Stimulated activated CD8-positive, alpha-beta memory T cell treated with anti-CD3 and anti-CD28 coated beads, Interleukin-15, amount 100 ng/mL, for 1 hour (primary cell): ENCODE measurements at regions not wholly inside any gene's neighbourhood (a gene's known extent, or its start where the extent isn't known, plus 50 kb on each side); places are given as distances from the start of the nearest gene placed in this dataset.

Source experiments
- DNase-seq: peaks from one replicate; pipeline ENCODE4 v3.0.0-alpha.2; 2020; ENCODE audit warnings: low read depth

DNA sequence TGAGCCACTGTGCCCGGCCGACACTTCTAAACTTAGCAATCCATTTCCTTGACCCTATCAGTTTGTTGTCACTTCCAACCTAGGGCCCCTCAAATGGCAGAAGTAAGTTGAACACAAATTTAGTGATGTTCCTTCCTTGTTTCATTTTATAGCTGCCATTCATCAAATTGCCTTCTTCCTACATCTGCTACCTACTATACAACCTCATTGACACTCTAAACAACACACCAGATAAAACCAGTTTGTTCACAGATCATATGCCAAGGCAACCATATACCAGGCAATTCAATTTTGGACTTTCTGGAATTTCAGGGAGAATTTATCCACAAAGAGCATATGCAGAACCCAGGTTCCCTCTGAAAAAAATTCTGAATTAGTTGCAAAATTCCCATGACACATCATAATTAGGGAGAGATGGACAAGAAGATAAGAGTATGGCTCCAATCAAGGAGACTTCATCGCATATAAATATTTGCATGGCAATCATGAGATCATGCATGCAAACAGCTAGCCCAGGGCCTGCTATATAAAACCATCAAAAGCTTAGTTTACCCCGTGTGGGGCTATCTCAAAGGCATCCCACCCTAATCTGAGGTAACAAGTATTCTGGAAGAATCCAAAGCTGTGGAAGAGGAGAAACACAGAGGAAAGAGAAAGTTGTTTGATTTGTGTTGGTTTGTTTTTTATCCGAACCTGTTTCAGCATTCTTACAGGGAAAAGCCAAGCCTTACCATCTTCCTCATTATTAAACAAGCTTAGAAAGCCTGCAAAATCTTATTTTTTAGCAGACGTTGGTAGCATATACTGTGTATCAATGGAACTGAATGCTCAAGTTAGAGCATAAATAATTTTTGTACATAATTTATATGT, 132.8 kb upstream of the TNFAIP3 start:
- DNase-seq, result no peak

- DNase-seq, result no peak
These were observed 132.2 kb upstream of the TNFAIP3 start for GRCh38 chr6:137734875-137735182.

- no peak for DNase-seq
These were observed 130.8 kb upstream of the TNFAIP3 start for GRCh38 chr6:137736048-137736818.

GRCh38 chr6:137736911-137737310, 130.1 kb upstream of the TNFAIP3 start:
- DNase-seq, result no peak

DNA sequence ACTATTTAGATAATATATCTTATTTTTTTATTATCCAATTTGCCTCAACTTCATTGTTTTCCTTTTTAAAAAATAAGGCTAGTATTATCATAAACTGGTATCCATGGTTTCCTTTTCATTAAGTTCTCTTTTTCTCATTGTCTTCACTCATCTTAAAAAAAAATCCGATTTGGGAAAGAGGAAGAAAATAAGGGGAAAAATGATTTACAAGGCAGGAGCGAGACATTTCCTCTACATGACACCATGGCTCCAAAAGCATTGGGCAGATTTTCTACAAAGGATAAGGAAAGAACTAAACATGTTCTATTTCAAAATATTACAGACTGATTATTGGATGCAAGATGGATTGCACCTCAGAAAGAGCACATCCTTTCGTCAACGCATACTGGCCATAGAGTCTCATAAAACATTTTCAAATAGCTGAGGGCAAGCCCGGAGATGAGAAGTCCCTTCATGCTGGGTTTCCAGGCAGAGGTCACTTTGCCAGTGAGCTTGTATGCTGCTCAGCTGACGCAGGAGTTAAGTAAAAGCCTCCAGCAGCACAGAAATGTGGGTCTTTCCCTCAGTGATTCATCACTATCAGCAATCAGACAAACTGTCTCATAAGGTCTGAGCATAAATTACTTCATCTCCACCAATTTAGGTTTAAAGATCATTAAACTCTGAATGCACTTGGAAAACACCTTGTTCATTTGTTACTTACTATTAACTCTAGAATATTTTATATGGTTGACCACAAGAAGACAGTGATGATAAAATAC, 129.0 kb upstream of the TNFAIP3 start:
- no peak for DNase-seq

- DNase-seq, result no peak
These were observed 128.0 kb upstream of the TNFAIP3 start for GRCh38 chr6:137738931-137739504.

DNA sequence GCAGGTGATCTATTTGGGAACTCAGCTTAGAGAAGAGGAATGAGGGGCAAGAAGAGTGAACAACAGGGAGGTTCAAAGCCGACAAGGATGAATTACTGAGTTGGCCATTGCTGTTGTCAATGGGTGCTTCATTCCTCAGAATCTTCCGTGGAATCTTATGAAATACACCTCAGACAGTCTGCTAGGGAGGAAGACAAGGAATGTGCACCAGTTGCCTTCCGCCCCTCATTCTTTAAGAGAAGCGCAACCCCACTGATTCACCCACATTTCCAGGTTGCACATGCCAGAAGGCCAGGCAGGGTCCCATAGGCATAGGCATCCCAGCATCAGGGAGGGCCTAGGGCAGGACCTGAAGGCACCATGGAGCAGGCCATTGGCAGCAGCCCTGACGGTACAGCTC, 127.5 kb upstream of the TNFAIP3 start:
- DNase-seq, result no peak

GRCh38 chr6:137740091-137740755, 126.8 kb upstream of the TNFAIP3 start:
- DNase-seq, result no peak

DNA sequence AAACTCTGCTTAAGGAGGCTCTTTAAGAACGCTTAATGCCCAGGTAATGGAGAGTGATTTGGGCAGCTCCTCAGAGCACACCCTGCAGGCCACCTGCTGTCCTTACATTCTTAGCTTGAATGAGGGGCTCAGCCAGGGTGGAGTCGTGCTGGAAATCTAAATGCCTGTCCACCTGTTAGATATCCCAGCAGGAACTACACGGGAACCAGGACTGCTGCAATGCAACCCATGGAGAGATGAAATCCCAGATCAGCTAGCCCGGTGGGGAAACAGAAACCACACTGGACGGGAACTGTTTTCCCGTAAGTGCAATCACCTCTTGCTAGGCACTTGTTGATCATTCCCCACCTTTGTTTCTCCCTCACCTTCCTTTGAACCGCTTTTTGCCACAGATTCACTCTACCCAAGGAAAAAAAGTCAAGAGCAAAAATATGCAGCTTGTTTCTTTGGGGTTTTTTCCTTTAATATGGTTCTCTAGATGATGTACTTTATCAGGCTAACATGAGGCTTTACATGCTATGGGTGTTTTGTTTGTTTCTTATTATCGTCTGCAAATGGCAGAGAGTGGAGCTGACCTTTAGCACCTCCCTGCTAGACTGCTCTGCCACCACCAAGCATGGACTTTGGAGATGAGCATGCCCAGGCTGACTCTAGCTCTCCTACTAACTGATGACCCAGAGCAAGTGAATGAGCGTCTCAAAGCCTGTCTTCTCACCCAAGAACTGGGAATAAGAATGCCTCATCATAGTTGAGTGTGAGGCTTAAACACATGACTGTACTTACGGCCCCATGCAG, 125.9 kb upstream of the TNFAIP3 start:
- no peak for DNase-seq

- no peak for DNase-seq
These were observed 123.6 kb upstream of the TNFAIP3 start for GRCh38 chr6:137743493-137743892.

- no peak for DNase-seq
These were observed 122.2 kb upstream of the TNFAIP3 start for GRCh38 chr6:137744877-137745276.

DNA sequence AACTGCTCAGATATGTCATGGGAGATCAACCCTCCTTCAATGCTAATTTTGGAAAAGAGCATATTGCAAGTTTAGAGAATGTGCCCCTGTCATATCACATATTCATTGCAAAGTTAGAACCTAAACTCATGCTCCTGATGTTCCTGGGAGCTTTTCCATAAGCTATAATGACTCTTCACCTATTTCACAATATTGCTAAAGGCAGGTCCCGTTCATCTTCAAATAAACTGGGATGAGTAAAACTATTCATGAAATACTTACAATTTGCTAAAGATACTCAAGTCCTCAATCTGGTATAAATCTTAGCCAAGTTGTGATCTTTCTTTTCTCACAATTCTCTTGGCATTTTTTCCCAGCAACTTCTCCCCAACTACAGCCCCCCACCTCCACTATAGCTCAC, 121.7 kb upstream of the TNFAIP3 start:
- no peak for DNase-seq

DNA sequence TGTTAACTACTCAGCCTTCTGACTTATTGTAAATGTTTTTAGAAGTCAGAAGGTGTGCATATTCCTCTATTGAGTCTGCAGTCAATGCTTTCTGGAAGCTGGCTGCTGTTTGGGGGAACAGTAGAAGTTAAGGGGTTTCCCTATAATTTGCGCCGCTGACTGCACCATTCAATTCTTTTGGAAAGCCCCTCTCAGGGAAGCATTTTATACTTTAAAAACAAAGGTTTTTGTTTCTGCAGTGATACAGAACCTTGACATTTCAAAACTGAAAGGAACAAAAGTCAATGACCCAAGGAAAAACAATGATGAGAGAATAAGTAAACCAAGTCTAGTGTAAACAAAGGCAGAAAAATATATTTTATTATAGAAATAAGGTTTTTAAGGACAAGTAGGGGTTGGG, 120.8 kb upstream of the TNFAIP3 start:
- DNase-seq, result no peak

DNA sequence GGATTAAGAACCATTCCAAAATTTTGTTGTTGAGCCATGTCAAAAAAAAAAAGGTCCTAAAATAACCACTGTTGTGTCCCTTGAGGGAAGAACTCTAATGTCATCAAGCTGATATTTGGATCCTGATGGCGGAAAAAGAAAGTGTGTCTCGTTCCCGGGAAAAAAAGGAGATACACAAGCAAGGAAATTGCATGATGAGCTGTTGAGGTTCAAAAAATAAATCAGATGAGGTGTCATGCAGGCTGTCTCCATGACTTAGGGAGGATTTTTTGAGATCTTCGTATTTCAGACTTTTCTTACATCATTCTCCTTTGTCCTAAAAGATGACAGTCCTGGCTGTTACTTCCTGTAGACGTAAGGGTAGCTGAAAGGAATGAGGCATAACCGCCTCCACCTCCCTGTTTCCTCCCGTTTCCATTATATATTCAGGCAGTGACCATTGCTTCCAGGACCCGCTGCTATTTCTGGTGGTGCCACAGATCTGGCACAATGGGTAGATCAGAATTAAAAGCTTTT, 117.3 kb upstream of the TNFAIP3 start:
- DNase-seq, result no peak

- no peak for DNase-seq
These were observed 116.8 kb upstream of the TNFAIP3 start for GRCh38 chr6:137750297-137750696.

GRCh38 chr6:137751768-137752560, 115.1 kb upstream of the TNFAIP3 start:
- DNase-seq, result no peak

DNA sequence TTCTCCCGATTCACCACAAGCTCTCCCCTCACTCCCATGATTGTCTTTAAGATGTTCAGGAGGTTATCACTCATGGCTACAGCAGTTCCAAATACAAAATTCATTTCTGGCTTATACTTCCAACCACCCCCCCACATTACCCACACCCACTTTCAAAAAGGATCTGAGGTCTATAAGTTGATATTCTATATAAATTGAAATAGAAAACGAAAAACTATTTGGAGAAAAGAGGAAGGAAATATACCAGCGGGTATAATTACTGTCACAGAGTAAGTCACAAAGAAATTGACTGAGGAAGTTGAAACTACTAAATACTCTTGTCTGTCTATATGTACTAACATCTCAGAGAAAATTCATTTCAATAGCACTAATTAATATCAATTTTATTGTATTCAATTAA, 112.7 kb upstream of the TNFAIP3 start:
- no peak for DNase-seq

- no peak for DNase-seq
These were observed 112.2 kb upstream of the TNFAIP3 start for GRCh38 chr6:137754866-137755265.

DNA sequence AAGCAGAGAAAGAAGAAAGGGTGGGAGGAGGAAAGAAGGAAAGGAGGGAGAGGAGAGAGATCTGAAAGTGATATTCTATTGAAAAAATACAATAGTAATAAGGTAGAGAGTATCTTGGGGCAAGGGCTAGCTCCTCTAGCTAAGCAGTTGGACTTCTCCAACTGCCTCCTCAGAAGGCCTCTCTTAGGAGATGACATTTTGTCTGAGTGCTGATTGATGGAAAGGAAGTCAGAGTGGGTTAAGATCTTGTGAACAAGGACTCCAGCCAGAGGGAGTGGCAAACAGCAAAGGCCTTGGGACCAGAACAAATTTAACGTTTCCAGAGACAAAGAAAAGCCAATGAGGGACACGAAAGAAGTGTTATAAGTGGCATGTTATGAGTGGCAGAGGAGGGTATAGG, 111.8 kb upstream of the TNFAIP3 start:
- no peak for DNase-seq

GRCh38 chr6:137756788-137757187, 110.3 kb upstream of the TNFAIP3 start:
- no peak for DNase-seq
